ENCODE measurements at regions not wholly inside any gene's neighbourhood (a gene's known extent, or its start where the extent isn't known, plus 50 kb on each side); places are given as distances from the start of the nearest gene placed in this dataset.

- Histone ChIP-seq H3K36me3 (ENCODE audit: control insufficient read depth, insufficient read depth, low read length) (no peaks in the 10 kb centered on the region), H3K4me3 (ENCODE audit: low read depth, low read length) (no peak overlapping the region), H3K27me3 (ENCODE audit: control insufficient read depth, insufficient read depth, low read length) (no peaks in the 10 kb centered on the region), H2AFZ (no peak overlapping the region), H3K27ac (no peak overlapping the region), H3K4me1 (no peaks in the 10 kb centered on the region), H3K9me3 (ENCODE audit: control insufficient read depth, low read length) (no peaks in the 10 kb centered on the region), H3K79me2 (no peaks in the 10 kb centered on the region), H3K4me2 (ENCODE audit: low read length) (no peak overlapping the region), H3K9ac (no peak overlapping the region)
- TF ChIP-seq, protein P1, sequence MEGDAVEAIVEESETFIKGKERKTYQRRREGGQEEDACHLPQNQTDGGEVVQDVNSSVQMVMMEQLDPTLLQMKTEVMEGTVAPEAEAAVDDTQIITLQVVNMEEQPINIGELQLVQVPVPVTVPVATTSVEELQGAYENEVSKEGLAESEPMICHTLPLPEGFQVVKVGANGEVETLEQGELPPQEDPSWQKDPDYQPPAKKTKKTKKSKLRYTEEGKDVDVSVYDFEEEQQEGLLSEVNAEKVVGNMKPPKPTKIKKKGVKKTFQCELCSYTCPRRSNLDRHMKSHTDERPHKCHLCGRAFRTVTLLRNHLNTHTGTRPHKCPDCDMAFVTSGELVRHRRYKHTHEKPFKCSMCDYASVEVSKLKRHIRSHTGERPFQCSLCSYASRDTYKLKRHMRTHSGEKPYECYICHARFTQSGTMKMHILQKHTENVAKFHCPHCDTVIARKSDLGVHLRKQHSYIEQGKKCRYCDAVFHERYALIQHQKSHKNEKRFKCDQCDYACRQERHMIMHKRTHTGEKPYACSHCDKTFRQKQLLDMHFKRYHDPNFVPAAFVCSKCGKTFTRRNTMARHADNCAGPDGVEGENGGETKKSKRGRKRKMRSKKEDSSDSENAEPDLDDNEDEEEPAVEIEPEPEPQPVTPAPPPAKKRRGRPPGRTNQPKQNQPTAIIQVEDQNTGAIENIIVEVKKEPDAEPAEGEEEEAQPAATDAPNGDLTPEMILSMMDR (IDR thresholded peaks at IDR 0.05): no peak
Observed at GRCh38 chr2:22882011-22882410, 503.0 kb upstream of the KLHL29 start.

DNA sequence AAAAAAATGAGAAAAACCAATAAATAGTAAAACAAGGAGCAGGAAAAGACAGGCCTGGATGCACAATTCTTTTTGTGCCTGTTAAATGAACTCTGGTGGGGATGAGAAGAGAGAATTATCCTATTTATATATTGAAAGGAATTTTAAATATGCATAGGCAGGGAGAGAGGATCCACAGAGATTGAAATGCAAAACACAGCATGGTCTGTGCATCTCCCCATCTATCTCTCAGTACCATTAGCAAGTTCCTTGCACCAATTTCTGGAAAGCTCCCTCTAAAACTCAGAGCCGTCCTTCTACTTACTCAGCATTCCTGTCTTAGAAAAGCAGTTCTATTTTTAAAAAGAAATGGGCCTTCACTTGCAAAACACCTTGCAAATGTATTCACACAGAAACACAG, 502.3 kb upstream of the KLHL29 start:
- Histone ChIP-seq H3K27me3 (ENCODE audit: control insufficient read depth, insufficient read depth, low read length) (no peaks in the 10 kb centered on the region), H2AFZ (no peak overlapping the region), H3K4me2 (ENCODE audit: low read length) (no peak overlapping the region), H3K36me3 (ENCODE audit: control insufficient read depth, insufficient read depth, low read length) (no peaks in the 10 kb centered on the region), H3K4me1 (no peaks in the 10 kb centered on the region), H3K4me3 (ENCODE audit: low read depth, low read length) (no peak overlapping the region), H3K9me3 (ENCODE audit: control insufficient read depth, low read length) (no peaks in the 10 kb centered on the region), H3K9ac (no peak overlapping the region), H3K27ac (no peak overlapping the region), H3K79me2 (no peaks in the 10 kb centered on the region)
- TF ChIP-seq, protein P1 (IDR thresholded peaks at IDR 0.05): no peak

GRCh38 chr2:22883054-22883453, 501.9 kb upstream of the KLHL29 start:
- Histone ChIP-seq H3K36me3 (ENCODE audit: control insufficient read depth, insufficient read depth, low read length) (no peaks in the 10 kb centered on the region), H3K27me3 (ENCODE audit: control insufficient read depth, insufficient read depth, low read length) (no peaks in the 10 kb centered on the region), H3K79me2 (no peaks in the 10 kb centered on the region), H3K27ac (no peak overlapping the region), H3K9me3 (ENCODE audit: control insufficient read depth, low read length) (no peaks in the 10 kb centered on the region), H3K4me2 (ENCODE audit: low read length) (no peak overlapping the region), H3K9ac (no peak overlapping the region), H3K4me3 (ENCODE audit: low read depth, low read length) (no peak overlapping the region), H2AFZ (no peak overlapping the region), H3K4me1 (no peaks in the 10 kb centered on the region)
- TF ChIP-seq, protein P1 (IDR thresholded peaks at IDR 0.05): no peak

DNA sequence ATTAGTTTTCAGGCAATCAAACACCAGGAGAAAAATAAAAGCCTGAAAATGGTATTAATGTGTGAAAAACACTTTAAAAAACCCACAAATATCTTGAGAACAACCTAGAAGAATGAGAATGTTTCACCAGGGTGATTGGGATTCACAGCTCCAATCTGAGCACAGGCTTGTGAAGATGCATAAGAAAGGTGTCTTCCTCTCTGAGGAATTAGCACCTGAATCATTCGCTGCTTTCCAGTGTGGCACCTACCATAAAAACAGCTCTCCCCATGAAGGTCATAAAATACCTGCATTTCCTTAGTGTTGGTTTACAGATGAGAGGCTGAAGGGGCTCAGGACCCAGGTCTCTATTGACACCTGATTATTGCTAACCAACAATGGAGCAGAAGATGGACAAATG, 499.7 kb upstream of the KLHL29 start:
- Histone ChIP-seq H3K79me2 (no peaks in the 10 kb centered on the region), H3K27me3 (ENCODE audit: control insufficient read depth, insufficient read depth, low read length) (no peaks in the 10 kb centered on the region), H2AFZ (no peak overlapping the region), H3K4me2 (ENCODE audit: low read length) (no peak overlapping the region), H3K9ac (no peak overlapping the region), H3K36me3 (ENCODE audit: control insufficient read depth, insufficient read depth, low read length) (no peaks in the 10 kb centered on the region), H3K27ac (no peak overlapping the region), H3K4me3 (ENCODE audit: low read depth, low read length) (no peak overlapping the region), H3K9me3 (ENCODE audit: control insufficient read depth, low read length) (no peaks in the 10 kb centered on the region), H3K4me1 (no peaks in the 10 kb centered on the region)
- TF ChIP-seq, protein P1 (IDR thresholded peaks at IDR 0.05): no peak

DNA sequence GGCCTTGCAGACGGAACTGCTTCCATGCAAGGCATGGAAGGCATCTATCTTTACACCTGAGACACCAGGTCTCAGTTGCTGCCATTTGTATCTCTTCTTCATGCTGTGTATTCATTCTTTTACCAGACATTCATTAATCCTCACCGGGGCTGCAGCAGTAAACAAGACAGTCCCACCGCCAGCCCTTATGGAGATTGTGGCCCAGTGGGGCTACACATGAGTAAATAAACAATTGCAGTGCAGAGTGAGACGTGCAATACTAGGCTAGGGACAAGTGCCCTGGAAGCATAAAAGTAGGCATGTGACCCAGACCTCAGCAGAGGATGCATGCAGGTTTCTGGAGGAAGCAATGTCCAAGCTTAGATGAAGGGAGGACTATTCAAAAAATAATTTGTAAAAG, 497.6 kb upstream of the KLHL29 start:
- Histone ChIP-seq H3K9ac (no peak overlapping the region), H3K27me3 (ENCODE audit: control insufficient read depth, insufficient read depth, low read length) (no peaks in the 10 kb centered on the region), H3K4me1 (no peaks in the 10 kb centered on the region), H3K27ac (no peak overlapping the region), H3K79me2 (no peaks in the 10 kb centered on the region), H2AFZ (no peak overlapping the region), H3K4me3 (ENCODE audit: low read depth, low read length) (no peak overlapping the region), H3K36me3 (ENCODE audit: control insufficient read depth, insufficient read depth, low read length) (no peaks in the 10 kb centered on the region), H3K9me3 (ENCODE audit: control insufficient read depth, low read length) (no peaks in the 10 kb centered on the region), H3K4me2 (ENCODE audit: low read length) (no peak overlapping the region)
- TF ChIP-seq, protein P1 (IDR thresholded peaks at IDR 0.05): no peak

Data from parathyroid adenoma (tissue), 2 donors.